ENCODE measurements at regions not wholly inside any gene's neighbourhood (a gene's known extent, or its start where the extent isn't known, plus 50 kb on each side); places are given as distances from the start of the nearest gene placed in this dataset.
"Not testable (repeated sequence)": the region's sequence is repeated elsewhere in the genome, so short reads cannot be mapped to it uniquely, and the experiment has no call there.

DNA sequence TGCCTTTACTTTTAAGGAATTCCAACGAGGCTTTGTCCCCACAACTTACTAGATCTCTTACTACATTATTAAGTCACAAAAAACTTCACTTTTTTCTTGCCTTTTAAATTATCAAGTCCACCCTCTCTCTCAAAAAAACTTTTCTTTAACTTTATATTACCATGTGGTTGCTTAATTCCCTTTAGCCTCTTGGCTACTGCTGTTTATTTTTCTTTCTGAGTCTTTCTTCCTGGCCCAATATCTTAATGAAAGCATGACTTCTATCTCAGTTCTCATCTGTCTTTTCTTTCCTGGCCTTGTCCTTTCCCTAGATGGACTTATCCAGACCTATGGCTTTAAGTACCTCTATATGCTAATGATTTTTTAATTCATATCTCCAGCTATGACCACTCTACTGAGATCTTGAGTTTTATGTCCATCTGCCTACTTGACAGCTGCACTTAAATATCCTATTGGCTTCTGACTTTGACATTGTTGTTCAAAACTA is 710.5 kb downstream of the RFPL4B start:
- DNase-seq, result no peak

DNA sequence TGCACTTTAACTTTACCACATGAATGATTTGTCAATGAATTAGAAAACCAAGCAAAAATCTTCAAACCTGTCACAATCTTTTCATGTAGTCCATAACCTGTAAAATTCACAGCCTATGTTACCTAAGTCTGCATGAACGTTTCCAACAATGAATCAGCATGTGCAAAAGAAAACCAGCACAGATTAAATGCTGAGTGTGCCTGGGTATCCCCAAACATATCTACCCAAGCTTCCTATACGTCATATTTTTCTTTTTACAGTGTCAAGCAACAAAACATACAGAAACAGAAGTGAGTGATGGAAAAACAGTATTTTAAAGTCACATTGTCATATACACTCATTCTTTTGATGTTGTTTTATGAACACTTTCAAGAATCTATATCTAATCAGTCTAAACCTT is 713.5 kb downstream of the RFPL4B start:
- DNase-seq, result no peak

DNA sequence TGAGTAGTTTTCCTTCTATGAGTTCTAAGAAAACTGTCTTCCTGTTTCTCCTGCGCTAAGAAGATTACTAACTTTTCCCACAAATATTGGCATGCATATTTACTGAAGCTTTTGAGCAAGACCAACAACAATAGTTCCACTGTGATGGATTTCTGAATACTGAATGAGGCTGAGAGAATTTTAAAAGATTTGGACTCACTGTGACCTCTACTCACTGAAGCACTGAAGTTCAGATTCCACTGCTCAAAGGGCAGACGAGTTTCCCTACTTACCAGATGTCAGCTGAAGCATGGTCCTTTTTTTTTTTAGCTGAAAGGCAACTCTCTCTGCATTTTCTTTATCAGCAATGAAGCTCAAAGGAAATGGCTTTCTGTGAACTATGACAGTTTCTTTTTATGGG is 718.5 kb downstream of the RFPL4B start:
- DNase-seq, result no peak

DNA sequence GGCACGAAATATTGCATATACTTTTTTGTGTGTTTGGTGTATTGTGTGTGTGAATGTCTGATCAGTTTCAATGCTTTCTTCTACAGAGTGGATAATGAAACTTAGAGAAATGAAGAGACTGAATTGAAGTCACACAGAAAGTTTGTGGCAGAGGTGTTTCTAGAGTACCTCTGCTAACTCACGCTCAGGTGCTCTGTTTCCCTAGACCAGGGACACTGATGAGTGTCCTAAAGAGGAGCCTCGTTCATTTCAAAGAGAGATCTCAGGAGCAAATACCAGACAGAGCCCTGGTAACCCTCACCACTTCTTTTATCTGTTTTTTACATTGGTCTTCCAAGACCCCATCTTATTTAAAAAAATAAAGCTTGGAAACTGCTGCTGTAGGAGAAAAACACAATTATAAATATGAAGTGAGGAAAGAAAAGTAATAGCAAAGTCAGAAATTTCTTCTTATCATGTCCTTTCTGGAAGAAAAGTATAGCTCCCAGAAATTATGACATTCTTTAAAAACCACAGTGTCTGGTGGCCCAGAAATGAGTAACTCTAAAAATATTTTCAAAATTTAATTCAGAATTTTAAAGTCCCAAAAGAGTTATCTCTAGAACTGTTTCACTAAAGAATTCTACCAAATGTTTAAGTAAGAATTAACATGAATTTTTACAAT is 720.6 kb downstream of the RFPL4B start:
- no peak for DNase-seq

DNA sequence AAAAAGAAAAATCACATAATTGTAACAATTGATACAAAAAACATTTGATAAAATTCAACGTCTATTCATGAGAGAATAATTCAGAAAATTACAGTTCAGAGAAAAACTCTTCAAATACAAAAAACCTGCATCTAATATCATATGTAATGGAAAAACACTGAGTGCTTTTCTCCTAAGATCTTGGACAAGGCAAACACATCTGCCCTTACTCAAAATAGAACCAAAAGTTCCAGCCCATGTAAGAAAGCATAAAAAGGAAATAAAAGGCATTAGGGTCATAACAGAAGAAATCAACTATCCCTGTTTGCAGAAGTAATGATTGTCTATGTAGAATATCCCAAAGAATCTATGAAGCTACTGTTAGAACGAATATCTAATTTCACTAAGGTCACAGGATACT is 721.4 kb downstream of the RFPL4B start:
- DNase-seq, result no peak

DNA sequence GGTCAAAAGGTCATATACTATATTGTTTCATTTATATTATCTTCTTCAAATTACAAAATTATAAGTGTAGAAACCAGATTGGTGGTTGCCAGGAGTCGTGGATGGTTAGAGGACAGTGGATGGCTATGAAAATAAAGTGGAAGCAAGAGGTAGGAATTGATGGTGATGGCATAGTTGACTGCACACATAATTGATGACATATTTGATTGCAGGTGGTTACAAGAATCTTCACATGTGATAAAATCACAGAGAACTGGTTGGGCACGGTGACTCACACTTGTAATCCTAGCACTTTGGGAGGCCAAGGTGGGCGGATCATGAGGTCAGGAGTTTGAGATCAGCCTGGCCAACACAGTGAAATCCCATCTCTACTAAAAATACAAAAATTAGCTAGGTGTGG is 723.6 kb downstream of the RFPL4B start:
- not testable (repeated sequence) for DNase-seq

DNA sequence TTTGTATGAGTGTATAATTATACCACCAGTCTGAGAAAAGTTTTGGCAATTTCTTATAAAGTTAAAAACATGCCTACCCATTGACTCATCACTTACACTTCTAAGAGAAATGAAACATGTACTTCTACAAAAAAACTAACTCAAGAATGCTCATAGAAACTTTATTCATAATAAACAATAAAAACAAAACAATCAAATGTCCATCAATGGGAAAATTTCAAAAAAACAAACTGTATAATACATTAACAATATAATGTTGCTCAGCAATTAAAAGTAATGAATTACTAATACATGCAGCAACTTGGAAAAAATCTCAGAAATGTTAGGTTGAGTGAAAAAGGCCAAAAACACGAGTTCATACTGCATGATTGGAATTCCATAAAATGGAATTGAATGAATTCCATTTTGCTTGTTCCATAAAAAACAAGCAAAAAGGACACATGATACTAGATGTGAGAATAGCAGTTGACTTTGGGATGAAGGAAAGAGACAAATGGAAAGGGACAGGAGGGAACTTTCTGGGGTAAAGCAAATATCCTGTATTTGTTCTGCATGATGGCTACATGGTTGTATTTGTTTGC is 726.6 kb downstream of the RFPL4B start:
- DNase-seq, result no peak

DNA sequence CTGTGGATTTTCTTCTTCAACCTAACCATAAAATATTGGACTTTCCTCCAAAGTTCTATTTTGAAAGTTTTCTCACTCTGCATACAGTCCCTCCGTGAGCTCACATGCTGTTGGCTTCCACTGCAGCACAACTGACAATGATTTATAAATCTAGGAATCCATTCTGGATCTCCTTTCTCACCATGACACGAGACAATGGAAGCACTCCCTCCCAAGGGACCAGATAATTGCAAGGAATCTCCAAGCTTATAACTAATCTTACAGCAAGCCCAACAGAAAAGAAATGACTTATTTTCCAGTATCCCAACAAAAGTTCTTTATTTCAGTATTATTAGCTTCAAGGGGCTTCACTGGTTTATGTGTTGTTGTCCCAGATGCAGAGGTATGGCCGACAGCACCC is 729.0 kb downstream of the RFPL4B start:
- DNase-seq, result no peak

DNA sequence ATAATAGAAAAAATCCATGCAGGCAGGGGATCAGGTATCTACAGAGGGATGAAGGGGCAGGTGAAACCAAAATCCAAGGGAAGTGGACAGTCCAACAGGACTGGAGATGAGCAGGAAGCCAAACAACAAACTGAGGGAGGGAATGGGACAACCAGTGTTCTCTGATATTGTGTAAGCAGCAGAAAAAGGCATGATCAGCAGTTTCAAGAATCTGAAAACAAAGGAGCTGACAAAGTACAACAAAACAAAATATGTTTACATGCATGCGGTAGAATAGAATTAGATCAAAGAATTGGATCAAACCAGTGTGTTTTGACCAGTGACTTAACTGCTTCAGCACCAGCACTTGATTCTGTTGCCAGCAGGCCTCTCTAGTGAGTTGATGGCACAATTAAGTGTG is 729.7 kb downstream of the RFPL4B start:
- DNase-seq, result no peak

DNA sequence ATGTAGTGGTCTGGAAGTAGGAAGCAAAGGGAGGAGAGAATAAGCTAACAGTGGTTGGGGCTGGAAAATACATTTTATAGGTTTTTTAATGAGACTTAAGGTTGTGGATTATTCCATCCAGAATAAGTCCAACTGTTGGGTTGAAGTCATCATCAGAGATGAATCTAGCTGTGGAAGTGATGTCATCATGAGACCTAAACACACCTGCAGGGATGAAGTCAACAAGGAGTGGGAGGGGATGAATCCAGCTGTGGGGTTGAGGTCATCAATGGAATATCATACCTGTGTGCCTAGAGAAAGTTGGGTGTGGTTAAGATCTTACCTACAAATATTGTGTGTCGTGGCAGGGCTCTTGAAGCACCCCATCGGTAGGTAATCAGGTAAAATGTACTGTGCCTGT is 730.7 kb downstream of the RFPL4B start:
- DNase-seq, result no peak

DNA sequence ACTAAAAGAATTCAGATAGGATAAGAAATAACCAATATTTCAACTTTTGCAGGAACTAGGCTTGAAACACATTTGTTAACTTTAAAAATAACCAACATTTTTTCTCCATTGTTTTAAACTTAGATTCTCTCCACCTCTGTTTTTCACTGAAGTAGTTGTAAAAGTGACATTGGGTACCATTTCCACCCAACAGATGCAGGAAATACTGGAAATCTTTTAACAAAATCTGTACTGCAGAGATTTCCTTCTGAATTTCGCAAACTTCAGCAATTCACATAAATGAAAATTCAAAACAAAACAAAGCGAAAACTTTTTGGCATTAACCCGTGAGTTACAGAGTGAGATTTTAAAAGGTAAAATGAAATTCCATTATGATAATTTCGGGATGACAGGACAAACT is 731.7 kb downstream of the RFPL4B start:
- DNase-seq, result no peak

DNA sequence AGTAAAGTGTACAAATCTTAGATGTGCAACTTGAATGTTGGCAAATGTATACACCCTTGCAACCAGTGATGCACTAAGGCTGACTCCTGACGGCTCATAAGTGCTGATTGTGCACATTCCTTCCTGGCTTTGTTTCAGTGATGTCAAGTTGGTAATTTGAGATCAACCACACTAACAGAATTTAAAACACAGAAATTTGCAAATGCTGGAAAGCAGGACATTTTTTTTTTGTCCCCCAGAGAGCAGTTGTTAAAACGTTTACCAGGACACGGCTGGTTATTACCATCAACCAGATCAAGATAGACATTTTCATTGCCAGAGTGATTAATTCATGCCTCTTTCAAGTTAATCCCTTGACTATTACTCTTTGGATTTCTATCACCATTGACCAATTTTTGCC is 735.6 kb downstream of the RFPL4B start:
- DNase-seq, result no peak

DNA sequence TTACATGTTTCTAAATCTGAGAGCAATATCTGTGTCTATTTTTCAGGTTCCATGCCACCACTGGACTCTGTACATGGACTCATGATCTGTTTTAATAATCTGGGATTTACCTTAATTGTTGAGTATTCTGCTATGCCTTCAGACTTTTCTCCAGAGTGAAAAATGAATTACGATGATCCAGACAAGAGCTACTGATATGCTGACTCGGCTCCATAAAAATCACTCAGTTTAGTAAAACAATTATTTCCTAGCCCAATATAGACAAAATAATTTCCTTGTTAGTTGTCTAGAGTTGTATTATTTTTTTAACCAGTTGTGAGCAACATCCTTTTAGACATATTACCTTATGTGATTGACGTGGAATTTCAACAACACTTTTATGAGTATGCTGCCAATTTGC is 736.8 kb downstream of the RFPL4B start:
- no peak for DNase-seq

DNA sequence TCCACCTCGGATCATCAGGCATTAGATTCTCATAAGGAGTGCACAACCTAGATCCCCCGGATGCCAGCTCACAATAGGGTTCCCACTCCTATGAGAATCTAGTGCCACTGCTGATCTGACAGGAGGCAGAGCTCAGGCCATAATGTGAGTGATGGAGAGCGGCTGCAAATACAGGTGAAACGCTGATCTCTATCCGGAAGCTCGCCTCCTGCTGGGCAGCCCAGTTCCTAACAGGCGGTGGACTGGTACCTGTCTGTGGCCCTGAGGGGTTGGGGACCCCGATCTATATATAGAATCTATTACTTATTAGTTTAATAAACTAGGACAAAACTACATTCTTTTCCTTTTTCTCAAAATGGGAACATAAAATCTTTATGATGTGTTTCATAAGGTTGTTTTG is 741.9 kb downstream of the RFPL4B start:
- DNase-seq, result no peak

DNA sequence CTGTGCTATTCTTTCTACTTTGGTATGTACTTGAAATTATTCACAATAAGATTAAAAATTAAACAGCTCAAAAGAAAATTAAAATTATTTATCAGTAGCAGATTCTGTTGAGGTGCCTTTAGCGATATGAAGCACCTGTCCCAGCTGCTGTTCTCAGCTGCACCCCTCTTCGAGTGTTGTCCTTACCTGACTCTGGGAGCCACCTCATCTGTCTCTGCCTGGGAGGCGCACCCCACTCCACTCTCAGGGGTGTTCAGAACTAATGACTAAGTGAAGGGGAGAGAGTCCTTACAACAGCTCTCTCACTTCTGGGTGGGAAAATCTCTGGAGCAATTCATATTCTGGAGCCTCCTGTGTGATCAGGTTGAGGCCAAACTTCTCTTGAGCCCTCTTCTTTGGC is 745.7 kb downstream of the RFPL4B start:
- DNase-seq, result no peak

DNA sequence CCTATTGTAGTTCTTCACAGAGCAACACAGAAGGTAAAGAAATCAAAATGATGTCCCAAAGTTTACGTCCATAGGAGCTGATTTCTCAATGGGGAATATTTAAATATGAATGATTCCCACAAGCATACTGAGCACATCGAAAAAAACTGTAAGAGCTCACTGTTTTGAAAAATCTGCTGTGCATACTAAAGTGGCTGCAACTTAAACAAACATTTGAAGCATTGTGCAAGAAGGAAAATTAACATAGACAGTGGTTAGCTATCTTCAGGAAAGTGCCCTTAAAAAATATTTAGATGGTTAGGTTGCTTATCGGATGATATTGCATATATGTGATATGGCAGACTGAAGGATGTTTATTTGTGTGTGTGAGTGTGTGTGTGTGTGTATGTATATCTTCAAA is 747.6 kb downstream of the RFPL4B start:
- no peak for DNase-seq

DNA sequence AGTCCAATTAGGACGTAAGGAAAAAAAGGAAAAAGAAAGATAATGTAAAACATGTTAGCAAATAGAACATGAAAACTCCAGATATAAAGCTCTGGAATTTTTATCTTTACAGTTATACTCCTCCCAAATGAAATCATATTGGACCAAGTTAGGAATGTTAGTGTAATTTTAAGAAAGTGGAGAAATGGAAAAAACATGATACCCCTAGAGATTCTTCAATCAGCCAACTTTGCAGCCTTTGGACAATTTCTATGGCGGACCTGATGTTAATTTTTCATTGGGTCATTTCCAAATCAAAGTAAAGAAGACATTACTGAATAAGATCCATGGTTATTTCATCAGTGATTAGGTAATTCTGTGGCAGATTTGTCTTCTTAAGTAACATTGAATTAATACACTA is 748.7 kb downstream of the RFPL4B start:
- no peak for DNase-seq

DNA sequence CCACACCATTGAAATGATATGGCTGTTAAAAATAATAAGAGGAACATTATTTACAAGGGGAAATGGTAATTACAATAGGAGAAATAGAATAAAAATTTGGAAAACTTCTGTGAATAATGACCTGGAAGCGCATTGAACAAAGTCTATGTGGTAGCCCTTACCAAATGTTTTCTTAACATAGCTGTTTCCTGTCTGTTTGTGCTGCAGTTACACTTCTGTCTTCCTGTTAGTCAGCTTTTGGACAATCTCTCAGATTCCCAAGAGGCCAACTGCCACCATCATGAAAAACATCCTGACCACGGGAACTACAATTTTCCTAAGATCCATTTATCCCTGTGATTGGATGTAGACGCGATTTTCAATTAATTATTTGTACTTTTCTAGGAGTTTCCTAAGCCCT is 754.4 kb upstream of the MARCKS start:
- peak in 2 of 3 donors; percentile 21 to 22 for DNase-seq

DNA sequence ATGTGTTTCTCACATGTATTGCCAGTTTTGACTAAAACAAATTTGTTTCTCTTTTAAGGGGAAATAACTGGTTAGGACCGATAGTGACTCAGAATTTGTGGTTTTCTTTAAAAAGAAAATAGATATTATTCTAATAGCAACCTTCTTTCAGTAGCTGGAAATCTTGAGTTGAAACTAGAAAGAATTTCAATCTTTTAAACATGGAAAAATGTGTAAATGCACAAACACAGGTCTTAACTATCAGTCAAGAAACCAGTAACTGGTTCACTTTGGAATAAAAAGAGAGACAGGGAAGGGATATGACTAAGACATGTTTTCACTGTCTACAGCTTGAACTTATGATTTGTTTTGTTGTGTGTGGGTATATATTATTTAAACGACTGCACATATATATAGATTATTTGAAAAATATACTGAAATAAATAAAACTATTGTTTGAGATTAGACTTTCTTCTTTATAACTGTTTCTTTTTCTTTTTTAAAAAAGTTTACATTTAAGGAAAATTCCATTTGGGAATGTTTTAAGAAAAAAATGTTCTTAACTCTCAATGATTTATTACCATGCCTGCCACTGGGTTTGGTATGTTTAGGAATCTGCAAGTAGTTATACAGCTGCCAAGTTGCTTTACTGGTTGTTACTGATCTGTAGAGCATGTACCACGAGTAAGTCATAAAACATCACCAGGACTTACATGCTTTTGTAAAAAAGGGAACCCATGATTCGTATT is 753.3 kb upstream of the MARCKS start:
- peak; percentile 31 to 74 (median 65) for DNase-seq

DNA sequence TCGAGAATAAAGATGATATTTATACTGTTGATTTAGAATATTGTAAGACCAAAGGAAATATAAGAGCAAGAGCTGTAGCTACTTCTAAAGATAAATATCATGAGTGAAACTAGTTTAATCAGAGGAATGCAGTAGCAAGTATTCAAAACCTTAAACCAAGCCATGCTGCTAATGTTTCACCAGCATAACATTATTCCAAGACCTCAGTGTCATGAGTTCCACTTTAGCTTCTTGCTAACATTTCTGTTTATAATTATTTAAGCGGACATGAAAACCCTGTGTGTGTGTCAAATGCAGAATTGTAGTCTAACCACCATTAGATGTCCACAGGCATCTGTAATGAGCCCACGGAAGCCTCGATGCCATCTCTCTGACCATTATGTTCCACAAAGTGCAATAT is 752.6 kb upstream of the MARCKS start:
- DNase-seq, result no peak

DNA sequence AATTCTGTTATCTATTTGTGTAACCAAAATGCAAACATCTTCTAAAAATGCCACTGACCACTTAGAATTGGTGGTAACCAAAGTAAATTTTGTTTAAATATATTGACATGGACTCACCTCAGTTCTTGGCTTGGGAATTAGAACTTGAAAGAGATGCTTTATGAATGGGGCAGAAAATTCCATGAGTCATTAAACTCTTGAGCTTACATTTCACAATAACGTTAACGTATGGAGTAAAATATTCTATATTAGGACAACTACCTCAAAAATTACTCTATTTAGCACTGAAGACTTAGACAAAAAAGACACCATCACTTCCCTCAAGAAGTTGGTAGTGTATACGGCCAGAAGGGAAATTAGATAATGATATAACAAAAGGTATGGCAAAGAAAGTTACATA is 752.2 kb upstream of the MARCKS start:
- DNase-seq, result peak; percentile 13 to 58 (median 56)

DNA sequence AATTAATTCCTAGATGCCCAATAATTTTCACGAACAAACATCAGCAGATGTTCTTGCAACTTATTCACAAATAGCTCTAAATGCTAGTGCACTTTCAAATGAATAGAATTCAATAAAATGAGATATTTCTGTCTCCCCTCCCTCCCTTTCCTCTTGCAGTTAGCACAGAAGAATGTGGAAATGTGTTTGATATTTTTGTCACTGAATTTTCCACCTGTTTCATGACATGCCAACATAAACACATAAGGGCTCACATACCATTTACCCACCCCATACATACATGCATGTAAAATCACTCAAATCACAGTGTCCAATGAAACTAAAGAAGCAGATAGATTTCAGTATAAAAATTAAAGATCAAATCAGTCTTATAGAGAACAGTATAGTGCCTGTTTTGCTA is 746.9 kb upstream of the MARCKS start:
- DNase-seq, result no peak

DNA sequence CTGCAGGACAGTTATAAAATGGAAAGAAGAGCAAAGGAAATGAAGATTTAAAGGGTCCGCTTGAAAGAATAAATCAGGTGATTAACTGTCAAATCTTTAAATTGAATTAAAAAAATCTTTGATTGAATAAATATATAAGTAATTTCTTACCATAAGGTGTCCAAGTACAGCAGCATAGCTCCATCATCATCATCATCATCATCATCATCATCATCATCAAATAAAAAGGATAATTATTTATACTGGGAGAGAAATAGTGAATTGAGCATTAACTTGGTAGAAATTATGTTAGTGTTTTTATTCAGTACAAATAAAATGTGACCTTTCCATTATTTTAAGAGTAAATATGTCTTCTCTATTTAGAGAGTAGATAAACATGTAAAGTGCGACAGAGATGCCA is 745.6 kb upstream of the MARCKS start:
- DNase-seq, result no peak

DNA sequence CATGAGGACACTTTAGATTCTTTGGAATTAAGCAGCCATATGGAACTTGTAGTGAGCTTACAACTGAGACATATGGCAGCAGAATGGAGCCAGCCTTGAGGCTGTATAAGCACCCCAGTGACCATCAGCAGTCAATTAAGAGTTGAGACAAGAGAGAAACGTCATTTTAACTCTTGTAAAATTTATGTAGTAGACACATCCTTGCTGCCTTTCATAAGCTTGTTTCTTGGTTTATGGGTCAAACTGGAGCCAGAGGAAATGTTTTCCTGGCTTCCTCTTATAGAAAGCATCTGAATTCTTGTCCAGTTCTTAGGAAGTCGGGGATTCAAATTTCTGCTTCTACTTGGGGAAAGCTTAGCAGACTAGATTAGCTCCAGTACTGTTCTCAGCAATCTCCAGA is 745.1 kb upstream of the MARCKS start:
- no peak for DNase-seq
